GM19193 (cell line): ENCODE measurements at regions not wholly inside any gene's neighbourhood (a gene's known extent, or its start where the extent isn't known, plus 50 kb on each side); places are given as distances from the start of the nearest gene placed in this dataset.

Source experiments
- POLR2A ChIP-seq: IDR thresholded peaks from 4 replicates; pipeline ENCODE4 v1.6.1; 2011; ENCODE audit not compliant: insufficient read depth, insufficient read length; ENCODE audit errors: extremely low read depth

- TF ChIP-seq POLR2A = no peak
Measured at GRCh38 chr5:29944327-29944726, 1249.2 kb upstream of the CDH6 start.

DNA sequence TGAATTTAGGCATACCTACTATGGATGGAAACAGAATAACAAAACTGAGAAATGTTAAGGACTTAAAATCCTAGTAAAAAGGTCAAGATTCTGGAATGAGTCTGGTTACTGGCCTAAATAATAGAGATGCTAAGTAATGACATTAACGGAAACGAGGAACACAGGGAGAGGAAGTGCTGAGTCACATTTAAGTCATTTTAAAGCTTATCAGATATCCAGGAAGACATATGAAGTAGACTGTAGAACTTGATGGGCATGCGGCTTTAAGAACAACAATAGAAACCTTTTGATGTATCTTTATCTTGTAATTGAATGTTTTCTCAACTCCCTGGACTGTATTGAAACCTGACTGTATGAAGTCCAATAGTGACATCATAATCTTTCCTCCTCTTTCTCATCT, 1251.4 kb upstream of the CDH6 start:
- TF ChIP-seq POLR2A = no peak

DNA sequence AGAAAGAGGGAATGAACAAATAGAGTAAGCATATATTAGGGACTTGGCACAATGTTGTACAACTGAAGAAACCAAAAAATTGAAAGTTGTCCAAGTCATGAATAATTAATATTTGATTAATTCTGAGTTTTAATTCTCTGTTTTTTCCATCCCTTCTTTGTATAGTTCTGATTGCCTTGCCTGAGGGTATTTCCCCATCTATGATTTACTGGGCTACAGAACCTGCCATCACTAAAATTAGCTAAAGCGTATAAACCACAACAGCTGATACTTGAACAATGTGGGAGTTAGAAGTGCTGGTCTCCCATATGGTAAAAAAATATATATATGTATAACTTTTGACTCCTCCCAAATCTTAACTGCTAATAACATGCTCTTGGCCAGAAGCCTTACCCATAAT, 1253.5 kb upstream of the CDH6 start:
- no peak for TF ChIP-seq POLR2A

GRCh38 chr5:29935371-29935770, 1258.1 kb upstream of the CDH6 start:
- TF ChIP-seq POLR2A = no peak

- no peak for TF ChIP-seq POLR2A
Measured at GRCh38 chr5:29930316-29930715, 1263.2 kb upstream of the CDH6 start.

GRCh38 chr5:29924107-29924506, 1269.4 kb upstream of the CDH6 start:
- no peak for TF ChIP-seq POLR2A

GRCh38 chr5:29905626-29906353, 1287.7 kb upstream of the CDH6 start:
- TF ChIP-seq POLR2A = no peak

GRCh38 chr5:29902859-29903258, 1290.6 kb upstream of the CDH6 start:
- TF ChIP-seq POLR2A = no peak

DNA sequence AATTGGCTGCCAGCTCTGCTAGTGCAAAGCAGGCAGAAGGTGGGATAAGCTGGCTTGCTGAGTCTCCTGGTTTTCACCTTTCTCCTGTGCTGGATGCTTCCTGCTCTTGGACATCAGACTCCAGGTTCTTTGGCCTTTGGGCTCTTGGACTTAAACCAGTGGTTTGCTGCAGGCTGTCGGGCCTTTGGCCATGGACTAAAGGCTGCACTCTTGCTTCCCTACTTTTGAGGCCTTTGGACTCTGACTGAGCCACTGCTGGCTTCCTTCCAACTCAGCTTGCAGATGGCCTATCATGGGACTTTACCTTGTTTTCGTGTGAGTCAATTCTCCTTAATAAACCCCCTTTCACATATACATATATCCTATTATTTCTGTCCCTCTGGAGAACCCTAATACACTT, 1293.9 kb upstream of the CDH6 start:
- no peak for TF ChIP-seq POLR2A

DNA sequence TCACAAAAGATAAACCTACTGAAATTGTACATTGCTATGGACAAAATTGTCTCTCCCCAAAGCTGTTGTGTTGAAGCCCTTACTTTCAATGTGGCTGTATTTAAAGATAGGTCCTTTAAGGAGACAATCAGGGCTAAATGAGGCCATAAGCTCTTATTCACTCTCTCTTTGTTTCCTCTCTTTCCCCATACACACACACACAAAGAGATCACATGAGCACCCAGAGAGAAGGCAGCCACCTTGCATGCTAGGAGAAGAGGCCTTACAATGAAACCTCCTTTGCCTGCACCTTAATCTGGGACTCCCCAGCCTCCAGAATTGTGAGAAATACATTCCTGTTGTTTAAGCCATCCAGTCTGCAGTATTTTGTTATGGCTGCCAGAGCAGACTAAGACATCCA, 1295.6 kb upstream of the CDH6 start:
- no peak for TF ChIP-seq POLR2A

DNA sequence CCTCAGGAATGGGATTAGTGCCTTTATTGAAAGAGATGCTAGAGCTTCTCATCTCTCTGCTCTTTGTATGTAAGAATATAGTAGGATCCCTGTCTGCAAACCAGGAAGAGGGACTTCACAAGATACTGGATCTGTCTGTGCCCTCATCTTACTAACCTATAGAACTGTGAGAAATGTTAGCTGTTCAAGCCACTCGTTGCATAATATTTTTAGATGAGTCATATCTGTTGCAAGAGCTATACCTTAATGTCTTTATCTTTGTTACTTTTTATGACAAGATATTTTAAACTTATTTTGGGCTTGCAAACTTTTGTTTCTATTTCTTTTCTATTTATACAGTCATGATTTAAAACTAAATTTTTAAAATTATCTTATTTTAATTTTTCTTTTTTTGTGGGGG, 1296.8 kb upstream of the CDH6 start:
- TF ChIP-seq POLR2A = no peak

DNA sequence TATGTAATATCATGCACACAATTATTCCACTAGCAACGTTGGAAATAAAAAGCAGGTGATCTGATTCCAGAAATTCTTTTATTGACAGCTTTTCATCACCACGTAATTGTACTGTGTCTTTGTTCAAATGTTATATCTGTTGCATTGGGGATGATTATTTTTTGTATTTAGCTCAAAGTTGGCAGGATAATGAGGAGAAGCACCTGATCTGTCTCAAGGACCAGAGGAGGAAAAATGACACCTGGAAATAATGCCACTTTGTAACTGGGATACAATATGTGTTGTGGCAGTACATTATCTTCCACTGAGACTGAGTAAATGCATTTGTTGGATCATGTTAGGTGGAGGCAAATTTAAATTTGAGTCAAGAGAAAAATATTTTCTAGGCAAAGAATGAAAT, 1298.8 kb upstream of the CDH6 start:
- TF ChIP-seq POLR2A = no peak

GRCh38 chr5:29889051-29889450, 1304.4 kb upstream of the CDH6 start:
- no peak for TF ChIP-seq POLR2A

DNA sequence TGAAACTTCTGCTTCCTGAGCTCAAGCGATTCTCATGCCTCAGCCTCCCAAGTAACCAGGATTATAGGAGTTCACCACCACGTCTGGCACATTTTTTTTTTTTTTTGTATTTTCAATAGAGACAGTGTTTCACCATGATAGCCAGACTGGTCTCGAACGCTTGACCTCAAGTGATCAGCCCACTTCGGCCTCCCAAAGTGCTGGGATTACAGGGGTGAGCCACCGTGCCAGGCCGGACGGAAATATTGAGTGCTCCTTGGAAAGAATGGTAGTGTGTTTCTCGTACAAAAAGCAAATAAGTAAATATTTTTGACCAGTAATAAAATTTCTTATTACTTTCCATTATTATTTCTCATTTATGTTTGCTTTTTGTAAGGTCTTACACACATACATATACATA, 1307.9 kb upstream of the CDH6 start:
- TF ChIP-seq POLR2A = no peak

DNA sequence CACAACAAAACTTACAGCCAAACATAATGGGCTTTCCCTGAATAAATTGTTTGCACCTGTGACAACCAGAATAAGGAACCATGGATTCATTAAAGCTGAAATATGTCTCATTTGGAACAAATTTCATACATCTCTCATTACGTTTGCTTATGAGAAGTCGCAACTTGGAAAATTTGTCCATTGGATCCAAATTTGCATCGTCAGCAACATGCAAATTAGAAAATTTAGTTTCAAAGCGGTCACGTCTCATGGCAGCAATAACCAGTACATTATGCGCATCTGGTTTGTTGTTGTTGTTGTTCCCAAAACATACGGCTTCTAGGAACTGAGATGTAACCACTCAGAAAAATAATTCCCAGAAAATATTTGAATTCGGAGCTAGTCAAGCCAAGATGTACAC, 1311.5 kb upstream of the CDH6 start:
- no peak for TF ChIP-seq POLR2A

DNA sequence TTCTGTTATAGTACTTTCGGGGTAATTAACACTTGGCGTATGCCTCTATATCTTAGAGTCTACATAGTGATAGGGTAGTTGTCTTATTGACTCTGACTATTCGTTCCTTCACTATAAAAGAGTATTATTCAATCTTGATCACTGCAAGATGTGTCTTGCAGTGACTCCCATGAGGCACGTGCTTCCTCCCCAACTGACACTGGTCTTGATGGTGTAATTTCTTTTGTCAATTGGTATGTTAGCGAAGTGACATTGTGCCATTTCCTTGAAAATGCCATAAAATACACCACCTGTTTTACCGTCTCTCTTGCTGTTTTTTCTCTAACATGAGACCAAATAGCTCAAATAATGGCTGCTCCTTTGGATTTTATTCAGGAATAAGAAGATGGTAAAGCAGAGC, 1314.1 kb upstream of the CDH6 start:
- no peak for TF ChIP-seq POLR2A

- no peak for TF ChIP-seq POLR2A
Measured at GRCh38 chr5:29878599-29878998, 1314.9 kb upstream of the CDH6 start.
